HG03442 (cell line): ENCODE measurements at regions not wholly inside any gene's neighbourhood (a gene's known extent, or its start where the extent isn't known, plus 50 kb on each side); places are given as distances from the start of the nearest gene placed in this dataset.
"Not testable (repeated sequence)": the region's sequence is repeated elsewhere in the genome, so short reads cannot be mapped to it uniquely, and the experiment has no call there.

ENCODE experiments used
- ATAC-seq: cut with Tn5 transposase; IDR thresholded peaks from one replicate; pipeline ENCODE4 v1.9.1; 2021; ENCODE audit warnings: mild to moderate bottlenecking, moderate library complexity; ENCODE audit not compliant: unreplicated experiment

GRCh38 chr19:30959011-30959410 lies 390.2 kb downstream of the TSHZ3 start:
- no peak for ATAC-seq

GRCh38 chr19:30955112-30956104 lies 393.8 kb downstream of the TSHZ3 start:
- ATAC-seq = no peak

- not testable (repeated sequence) for ATAC-seq
Measured at GRCh38 chr19:30944276-30944932, 404.8 kb downstream of the TSHZ3 start.

GRCh38 chr19:30943101-30943843 lies 406.0 kb downstream of the TSHZ3 start:
- ATAC-seq = no peak

GRCh38 chr19:30942636-30943035 lies 406.6 kb downstream of the TSHZ3 start:
- no peak for ATAC-seq

GRCh38 chr19:30941591-30941990 lies 407.6 kb downstream of the TSHZ3 start:
- ATAC-seq = no peak

GRCh38 chr19:30936276-30936675 lies 413.0 kb downstream of the TSHZ3 start:
- no peak for ATAC-seq

- ATAC-seq = no peak
Measured at GRCh38 chr19:30935146-30935545, 414.1 kb downstream of the TSHZ3 start.

- not testable (repeated sequence) for ATAC-seq
Measured at GRCh38 chr19:30933454-30933853, 415.8 kb downstream of the TSHZ3 start.

- no peak for ATAC-seq
Measured at GRCh38 chr19:30932854-30933253, 416.4 kb downstream of the TSHZ3 start.

GRCh38 chr19:30930941-30931706 lies 418.1 kb downstream of the TSHZ3 start:
- no peak for ATAC-seq

- ATAC-seq = no peak
Measured at GRCh38 chr19:30927705-30928104, 421.5 kb downstream of the TSHZ3 start.

- ATAC-seq = no peak
Measured at GRCh38 chr19:30924670-30925069, 424.6 kb downstream of the TSHZ3 start.

- ATAC-seq = no peak
Measured at GRCh38 chr19:30924069-30924636, 425.1 kb downstream of the TSHZ3 start.

GRCh38 chr19:30923621-30924020 lies 425.6 kb downstream of the TSHZ3 start:
- ATAC-seq = no peak

- ATAC-seq = no peak
Measured at GRCh38 chr19:30923096-30923495, 426.1 kb downstream of the TSHZ3 start.

GRCh38 chr19:30920222-30920621 lies 429.0 kb downstream of the TSHZ3 start:
- ATAC-seq = no peak

- ATAC-seq = no peak
Measured at GRCh38 chr19:30919737-30920136, 429.5 kb downstream of the TSHZ3 start.

GRCh38 chr19:30916238-30916637 lies 433.0 kb downstream of the TSHZ3 start:
- no peak for ATAC-seq

- ATAC-seq = no peak
Measured at GRCh38 chr19:30911491-30911890, 437.7 kb downstream of the TSHZ3 start.
